Middle frontal gyrus (tissue), 1 donor: ENCODE measurements at regions not wholly inside any gene's neighbourhood (a gene's known extent, or its start where the extent isn't known, plus 50 kb on each side); places are given as distances from the start of the nearest gene placed in this dataset.
"Not testable (repeated sequence)": the region's sequence is repeated elsewhere in the genome, so short reads cannot be mapped to it uniquely, and the experiment has no call there.

ENCODE experiments used
- DNase-seq: peaks from one replicate; pipeline ENCODE4 v3.0.0-alpha.2; 2015; ENCODE audit warnings: low spot score; ENCODE audit errors: extremely low spot score

DNA sequence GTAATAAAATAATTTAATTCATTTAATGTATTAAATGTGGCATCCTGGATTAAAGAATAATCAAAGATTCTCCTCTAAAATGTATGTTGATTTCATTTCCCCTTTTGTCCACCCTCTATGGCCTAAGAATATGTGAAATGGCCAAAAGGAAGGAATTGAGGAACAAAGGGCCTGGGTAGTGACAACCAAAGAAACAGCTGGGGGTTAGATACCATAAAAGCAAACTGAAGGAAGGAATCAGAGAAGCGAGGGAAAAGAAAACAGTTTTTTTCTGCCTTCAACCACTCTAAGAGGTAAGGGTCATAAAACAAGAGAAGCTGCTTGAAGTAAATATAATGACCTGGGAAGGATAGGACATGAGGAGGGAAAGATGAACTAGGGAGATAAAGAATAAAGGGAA lies 139.3 kb downstream of the FAM76B start:
- no peak for DNase-seq

GRCh38 chr11:95647871-95648270 lies 141.7 kb downstream of the FAM76B start:
- no peak for DNase-seq

DNA sequence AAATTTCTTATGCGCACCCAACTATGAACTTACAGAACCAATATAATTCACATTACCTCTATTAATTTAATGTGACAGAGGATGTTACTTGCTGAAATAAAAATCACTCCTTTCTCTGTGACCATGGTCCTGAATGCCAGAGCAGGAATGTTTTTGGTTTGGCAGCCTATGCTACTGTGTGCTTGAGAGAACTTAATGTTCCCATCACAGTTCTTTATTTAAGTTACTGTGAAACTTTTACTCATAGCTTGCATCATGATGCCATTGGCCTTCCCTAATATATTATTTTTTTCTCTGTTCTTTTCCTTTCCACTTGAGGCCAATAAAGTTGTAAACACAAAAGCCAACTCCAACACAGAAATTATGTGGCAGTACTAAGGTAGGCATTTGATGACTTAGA lies 142.2 kb downstream of the FAM76B start:
- DNase-seq: no peak

DNA sequence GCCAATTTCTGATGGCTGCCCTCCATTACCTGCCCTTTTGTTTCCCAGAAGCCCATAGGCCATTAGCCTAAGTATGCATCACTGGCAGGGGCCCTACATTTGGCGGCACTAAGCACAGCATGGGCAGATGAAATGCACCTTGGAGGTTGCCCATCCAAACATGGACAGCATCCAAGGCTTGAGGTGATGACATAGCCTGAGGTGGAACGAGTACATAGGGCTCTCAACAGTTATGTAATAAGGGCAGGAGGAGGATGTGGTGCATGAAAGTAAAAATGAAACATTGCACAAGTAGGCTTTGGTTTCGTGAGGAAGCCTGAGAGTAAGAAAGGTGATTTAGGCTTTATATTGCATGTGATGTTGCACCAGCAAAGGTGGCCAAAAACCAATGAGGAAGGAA lies 148.1 kb downstream of the FAM76B start:
- DNase-seq: no peak

DNA sequence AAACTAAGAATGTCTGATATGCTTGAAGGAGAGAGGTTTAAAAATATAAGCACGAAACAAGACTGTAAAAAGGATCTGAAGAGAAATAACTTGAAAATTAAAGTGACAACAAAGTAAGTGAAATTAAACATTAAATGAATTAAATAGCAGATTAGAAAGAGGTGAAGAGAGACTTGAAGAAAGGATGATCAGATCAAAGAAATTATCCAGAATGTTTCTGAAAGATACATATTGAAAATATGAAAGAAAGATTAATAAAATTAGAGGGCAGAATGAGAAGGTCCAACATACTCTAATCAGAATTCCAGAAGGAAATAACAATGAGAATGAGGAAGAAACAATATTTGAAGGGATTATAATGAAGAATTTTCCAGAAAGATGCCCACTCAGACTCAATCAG lies 151.1 kb downstream of the FAM76B start:
- DNase-seq: no peak

DNA sequence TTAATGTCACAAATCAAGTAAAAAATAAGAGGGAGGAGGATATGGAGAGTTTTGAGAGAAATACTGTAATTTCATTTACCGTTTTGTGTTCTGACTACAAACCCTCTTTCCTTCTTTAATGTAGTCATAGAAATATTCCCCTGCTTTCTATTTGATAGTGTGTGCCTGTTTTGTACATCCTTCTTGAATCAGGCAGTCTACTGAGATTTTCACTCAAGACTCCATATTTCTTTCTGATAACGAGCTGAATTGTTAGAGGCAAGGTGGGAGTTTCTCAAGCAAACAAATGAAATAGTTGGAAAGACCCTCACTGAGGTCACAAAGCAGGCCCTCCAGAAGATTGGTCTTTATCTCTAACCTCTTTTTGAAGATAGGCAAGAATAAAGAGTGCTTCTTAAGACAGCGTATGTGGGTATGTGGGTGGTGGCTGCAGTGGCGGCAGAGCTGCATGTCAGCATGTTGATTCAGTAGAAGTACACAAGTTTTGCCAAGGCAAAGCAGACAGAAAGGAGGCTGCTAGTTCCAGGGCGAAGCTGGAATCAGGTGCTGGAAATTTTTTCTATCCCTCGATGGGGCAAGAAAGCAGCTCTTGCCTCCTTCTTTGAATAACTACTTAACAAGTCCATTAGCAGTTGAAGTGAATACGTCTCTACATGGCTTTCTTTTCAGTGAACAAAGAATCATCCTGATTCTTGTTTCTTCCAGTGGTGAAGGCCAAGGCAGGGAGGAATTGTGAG lies 164.2 kb downstream of the FAM76B start:
- no peak for DNase-seq

- no peak for DNase-seq
Observed at GRCh38 chr11:95616256-95616804, 173.3 kb downstream of the FAM76B start.

GRCh38 chr11:95611827-95612226 lies 177.8 kb downstream of the FAM76B start:
- no peak for DNase-seq

GRCh38 chr11:95610185-95610584 lies 179.4 kb downstream of the FAM76B start:
- not testable (repeated sequence) for DNase-seq

GRCh38 chr11:95608093-95608492 lies 181.5 kb downstream of the FAM76B start:
- no peak for DNase-seq

DNA sequence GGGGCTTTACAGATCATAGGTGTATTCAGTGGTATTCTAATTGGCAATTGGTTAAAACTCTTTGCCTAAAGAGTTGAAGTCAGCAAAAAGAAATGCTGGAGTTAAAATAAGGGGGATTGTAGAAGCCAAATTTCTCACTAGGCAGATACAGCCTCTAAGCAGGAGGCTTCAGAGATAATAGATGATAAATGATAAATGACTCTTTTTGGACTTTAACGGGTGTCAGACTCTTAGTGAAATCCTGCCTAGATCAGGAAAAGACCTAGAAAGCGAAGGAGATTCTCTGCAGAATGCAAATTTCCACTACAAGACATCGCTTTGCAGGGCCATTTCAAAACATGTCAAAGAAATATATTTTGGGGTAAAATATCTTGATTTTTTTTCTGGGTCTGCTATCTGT lies 182.8 kb downstream of the FAM76B start:
- no peak for DNase-seq

DNA sequence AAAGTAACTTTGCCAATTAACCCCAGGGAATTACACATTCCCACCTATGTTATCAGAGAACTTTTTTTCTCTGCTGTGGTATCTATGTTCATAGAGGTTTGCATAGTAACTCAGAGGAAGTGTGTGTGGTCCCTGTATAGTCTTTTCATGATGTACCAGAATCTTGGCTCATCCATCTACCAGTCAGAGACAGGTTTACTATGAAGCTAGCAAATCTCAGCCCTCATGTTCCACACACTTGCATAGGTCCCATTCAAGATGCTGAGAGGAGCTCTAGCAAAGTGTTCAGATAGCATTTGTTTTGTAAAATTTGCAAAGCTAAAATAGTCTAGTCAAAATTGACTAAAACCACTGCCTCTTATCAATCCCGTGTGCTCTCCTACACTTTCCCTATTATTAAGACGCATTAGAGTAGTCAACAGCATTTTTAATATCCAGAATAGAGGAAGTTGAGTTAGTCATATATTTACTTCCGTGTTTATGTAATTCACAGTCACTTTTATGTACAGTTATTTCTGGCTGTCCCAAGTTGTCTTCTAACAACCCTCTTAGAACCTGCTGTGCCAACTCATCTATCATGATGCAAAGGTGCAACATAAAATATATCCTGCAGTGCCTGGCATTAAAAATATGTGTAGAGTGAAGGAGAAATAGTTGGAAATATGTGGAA lies 184.2 kb downstream of the FAM76B start:
- DNase-seq: no peak

DNA sequence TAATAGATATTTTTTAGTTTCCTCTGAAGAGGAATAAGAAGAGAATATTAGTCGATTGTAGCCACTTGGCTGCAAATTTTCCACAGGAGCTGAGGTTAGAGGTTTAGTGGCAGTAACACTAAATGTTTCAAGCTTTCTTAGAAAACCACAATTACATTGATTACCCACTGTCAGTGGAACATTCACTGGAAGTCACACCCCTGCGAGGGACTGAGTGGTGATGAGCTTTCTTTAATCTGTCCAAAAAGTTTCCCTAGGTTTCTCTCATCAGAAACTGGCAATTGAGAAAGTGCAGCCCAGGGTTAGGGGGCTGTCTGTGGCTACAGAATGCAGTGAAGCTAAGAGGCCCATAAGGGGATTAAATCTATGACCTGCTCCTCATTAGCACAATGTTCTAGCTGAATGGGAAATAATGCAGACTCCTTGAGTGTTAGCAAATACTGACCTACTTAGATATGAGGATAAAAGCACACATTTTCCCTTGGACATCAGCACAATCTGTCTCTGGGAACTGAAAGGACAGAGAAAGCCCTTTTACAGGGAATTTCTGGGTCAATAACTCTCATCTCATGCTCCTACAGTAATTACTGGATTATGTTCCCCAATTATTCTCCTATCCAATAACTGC lies 189.5 kb downstream of the FAM76B start:
- no peak for DNase-seq

DNA sequence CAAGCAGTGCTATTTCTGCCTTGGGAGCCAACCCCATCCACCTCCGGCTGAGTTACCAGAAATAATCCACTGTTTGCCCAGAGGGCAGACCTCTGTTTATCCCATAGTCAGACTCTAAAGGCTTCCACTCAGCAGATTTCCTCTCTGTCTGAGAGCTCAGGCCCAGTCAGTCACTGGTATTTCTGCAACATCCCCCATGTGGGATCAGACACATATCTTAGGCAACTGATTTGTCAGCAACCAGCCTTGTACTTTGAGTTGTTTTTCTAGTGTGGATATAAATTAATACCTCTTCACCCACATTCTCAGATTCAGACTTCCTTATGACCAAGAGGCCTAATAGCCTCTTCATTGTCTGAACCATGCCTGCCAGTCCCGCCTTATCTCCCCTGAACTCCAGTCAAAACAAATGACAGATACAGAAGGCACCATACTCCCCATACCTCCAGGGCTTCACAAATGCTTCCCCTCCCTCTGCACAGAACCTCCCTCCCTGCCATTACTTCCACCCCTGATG lies 193.6 kb downstream of the FAM76B start:
- DNase-seq: no peak

DNA sequence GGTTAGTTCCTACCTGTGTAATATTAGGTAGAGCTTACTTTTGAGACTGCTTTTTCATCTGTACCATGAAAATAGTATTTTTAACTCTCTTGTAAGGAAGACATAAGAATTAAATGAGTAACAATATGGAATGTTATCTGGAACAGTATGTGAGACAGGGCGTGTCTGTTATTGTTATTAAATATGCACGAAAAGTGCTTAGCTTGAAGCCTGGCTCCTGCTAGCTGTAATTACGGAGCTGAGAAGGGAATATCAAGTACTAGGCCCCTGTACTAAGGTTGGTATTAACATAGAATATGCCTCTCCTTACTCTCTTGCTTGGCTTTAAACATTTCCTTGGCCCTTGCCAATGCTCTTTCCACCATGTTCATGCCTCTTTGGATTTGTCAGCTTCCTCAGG lies 194.0 kb downstream of the FAM76B start:
- DNase-seq: no peak

- no peak for DNase-seq
Observed at GRCh38 chr11:95593111-95593510, 196.5 kb downstream of the FAM76B start.

DNA sequence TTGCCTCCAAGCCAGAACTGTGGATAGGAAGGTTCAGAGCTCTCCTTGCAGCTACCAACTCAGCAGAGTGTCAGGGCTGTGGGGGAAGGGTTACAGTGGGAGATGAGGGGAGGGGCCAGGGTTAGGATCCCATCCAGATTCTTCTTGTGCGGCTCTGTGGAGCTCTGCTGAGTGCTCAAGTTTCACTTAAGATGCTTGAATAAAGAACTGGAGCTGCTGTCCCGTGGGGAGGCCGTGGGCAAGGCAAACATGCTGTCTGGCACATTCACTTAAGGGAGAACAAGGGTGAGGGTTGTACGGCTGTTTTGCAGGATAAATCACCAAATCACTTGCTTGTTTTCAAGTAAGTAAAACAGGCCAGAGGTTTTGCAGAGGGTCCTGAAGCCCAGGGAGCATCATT lies 197.1 kb downstream of the FAM76B start:
- DNase-seq: no peak

DNA sequence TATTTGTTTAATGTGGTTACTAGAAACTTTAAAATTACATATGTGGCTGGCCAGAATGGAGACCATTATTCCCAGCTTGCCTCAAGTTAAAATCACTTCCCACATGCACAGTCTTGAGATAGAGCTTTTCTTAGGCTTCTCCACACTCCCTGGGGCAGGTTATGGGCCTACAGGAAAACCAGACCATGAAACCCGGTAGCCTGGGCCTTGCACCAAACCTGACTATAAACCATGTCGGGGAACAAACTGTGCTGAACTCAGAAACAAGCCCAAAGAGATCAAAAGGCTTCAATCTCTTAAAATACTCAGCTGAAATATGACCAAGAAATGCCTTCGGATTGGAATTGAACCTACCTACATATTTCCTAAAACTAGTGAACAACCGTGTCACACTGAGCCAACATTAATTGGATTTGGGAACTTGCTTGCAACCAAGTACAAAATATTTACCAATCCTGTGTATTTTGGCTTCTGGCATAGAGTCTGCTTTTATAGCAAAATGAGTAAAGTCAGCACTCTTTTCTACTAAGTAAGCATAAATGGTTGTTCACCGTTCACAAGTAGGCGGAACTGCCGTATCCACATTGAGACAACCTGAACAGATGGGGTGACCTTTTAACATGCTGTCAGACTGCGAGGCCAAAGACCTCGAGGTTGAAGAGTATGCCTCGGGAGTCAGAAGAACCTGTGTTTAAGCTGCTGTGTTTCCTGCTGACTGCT lies 199.5 kb downstream of the FAM76B start:
- no peak for DNase-seq

DNA sequence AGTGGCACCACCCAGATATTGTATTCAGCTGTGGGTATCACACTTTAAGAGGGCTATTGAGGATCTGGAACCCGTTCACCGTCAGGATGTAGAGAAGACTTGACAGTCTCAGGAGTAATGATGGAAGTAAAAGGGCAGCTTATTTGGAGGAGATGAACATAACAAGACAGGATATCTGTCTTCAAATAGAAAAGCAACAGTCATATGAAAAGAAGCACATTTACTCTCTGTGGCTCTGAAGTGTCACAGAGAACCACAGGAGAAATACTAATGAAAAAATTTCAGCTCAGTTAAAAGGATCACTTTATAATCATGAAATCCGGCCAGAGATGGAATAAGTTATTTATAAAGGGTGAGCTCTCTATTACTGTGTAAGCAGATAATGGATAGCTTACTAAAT lies 200.8 kb downstream of the FAM76B start:
- no peak for DNase-seq

DNA sequence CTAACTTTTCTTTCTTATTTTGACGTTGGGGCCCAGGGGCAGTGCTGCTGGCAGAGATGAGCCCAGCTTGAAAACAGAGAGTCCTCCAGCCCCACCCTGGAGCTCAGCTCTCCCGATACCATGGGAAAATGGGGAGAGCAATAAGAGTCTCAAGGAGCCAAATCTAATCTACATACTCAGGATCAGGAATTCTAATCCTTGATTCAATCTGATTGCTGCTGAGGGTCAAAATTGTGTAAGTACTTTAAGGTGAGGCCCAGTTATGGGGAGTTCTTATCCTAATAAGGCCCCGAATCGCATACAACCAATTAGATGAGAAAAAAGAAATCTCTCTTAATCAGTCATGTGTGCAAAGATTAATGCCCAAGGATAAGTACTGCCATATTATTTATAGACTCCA lies 202.9 kb downstream of the FAM76B start:
- no peak for DNase-seq

- no peak for DNase-seq
Observed at GRCh38 chr11:95586155-95586554, 203.4 kb downstream of the FAM76B start.

- DNase-seq: no peak
Observed at GRCh38 chr11:95585752-95586077, 203.9 kb downstream of the FAM76B start.
